ENCODE measurements at regions not wholly inside any gene's neighbourhood (a gene's known extent, or its start where the extent isn't known, plus 50 kb on each side); places are given as distances from the start of the nearest gene placed in this dataset.

GRCh38 chr2:145199042-145199441 is 679.1 kb upstream of the ZEB2 start:
- TF ChIP-seq CTCF (IDR thresholded peaks at IDR 0.05; ENCODE audit: borderline replicate concordance, extremely low read depth, insufficient read depth), result no peak
- peak in 4 of 5 donors; percentile 55 to 87 (median 77) for DNase-seq
- intact Hi-C loops (cut with DNase I), result no loop called here
- no peak for FAIRE-seq
- no peaks in the 10 kb centered on the region for H3K27me3 ChIP-seq (ENCODE audit: control insufficient read depth, insufficient read depth, low read length)
- H3K27ac ChIP-seq (ENCODE audit: low read depth in 2 of 2, low read length in 2 of 2), result no peak overlapping the region
- H3K4me1 ChIP-seq (ENCODE audit: control insufficient read depth in 2 of 3, insufficient read depth in 2 of 3, low read depth in 1 of 3, low read length in 3 of 3), result peaks cover 0 to 3% (median 2%) of the 10 kb centered on the region in 3 donors
- H3K36me3 ChIP-seq (ENCODE audit: control insufficient read depth in 2 of 3, insufficient read depth in 3 of 3, low read length in 3 of 3), result no peaks in the 10 kb centered on the region
- no peaks in the 10 kb centered on the region for H3K9me3 ChIP-seq (ENCODE audit: control insufficient read depth in 2 of 3, insufficient read depth in 1 of 3, low read length in 3 of 3)
- no peak overlapping the region for H3K9ac ChIP-seq (ENCODE audit: low read length in 3 of 3)
- H3K4me3 ChIP-seq (ENCODE audit: low read length in 3 of 3), result no peak overlapping the region

GRCh38 chr2:145198555-145198954 is 678.6 kb upstream of the ZEB2 start:
- TF ChIP-seq CTCF (IDR thresholded peaks at IDR 0.05; ENCODE audit: borderline replicate concordance, extremely low read depth, insufficient read depth), result no peak
- Histone ChIP-seq H3K4me1 (ENCODE audit: control insufficient read depth in 2 of 3, insufficient read depth in 2 of 3, low read depth in 1 of 3, low read length in 3 of 3) (peaks cover 0 to 3% (median 2%) of the 10 kb centered on the region in 3 donors), H3K27me3 (ENCODE audit: control insufficient read depth, insufficient read depth, low read length) (no peaks in the 10 kb centered on the region), H3K9ac (ENCODE audit: low read length in 3 of 3) (no peak overlapping the region), H3K36me3 (ENCODE audit: control insufficient read depth in 2 of 3, insufficient read depth in 3 of 3, low read length in 3 of 3) (no peaks in the 10 kb centered on the region), H3K27ac (ENCODE audit: low read depth in 2 of 2, low read length in 2 of 2) (no peak overlapping the region), H3K9me3 (ENCODE audit: control insufficient read depth in 2 of 3, insufficient read depth in 1 of 3, low read length in 3 of 3) (no peaks in the 10 kb centered on the region), H3K4me3 (ENCODE audit: low read length in 3 of 3) (no peak overlapping the region)
- intact Hi-C loops (cut with DNase I), result no loop called here
- DNase-seq (no peak), FAIRE-seq (no peak)

GRCh38 chr2:145197944-145198343 is 678.0 kb upstream of the ZEB2 start:
- Histone ChIP-seq H3K27ac (ENCODE audit: low read depth in 2 of 2, low read length in 2 of 2) (no peak overlapping the region), H3K9me3 (ENCODE audit: control insufficient read depth in 2 of 3, insufficient read depth in 1 of 3, low read length in 3 of 3) (no peaks in the 10 kb centered on the region), H3K4me3 (ENCODE audit: low read length in 3 of 3) (no peak overlapping the region), H3K27me3 (ENCODE audit: control insufficient read depth, insufficient read depth, low read length) (no peaks in the 10 kb centered on the region), H3K4me1 (ENCODE audit: control insufficient read depth in 2 of 3, insufficient read depth in 2 of 3, low read depth in 1 of 3, low read length in 3 of 3) (peaks cover 0 to 3% (median 2%) of the 10 kb centered on the region in 3 donors), H3K9ac (ENCODE audit: low read length in 3 of 3) (no peak overlapping the region), H3K36me3 (ENCODE audit: control insufficient read depth in 2 of 3, insufficient read depth in 3 of 3, low read length in 3 of 3) (no peaks in the 10 kb centered on the region)
- intact Hi-C loops (cut with DNase I), result no loop called here
- FAIRE-seq (no peak), DNase-seq (peak in 2 of 5 donors; percentile 24 to 46)
- no peak for TF ChIP-seq CTCF (IDR thresholded peaks at IDR 0.05; ENCODE audit: borderline replicate concordance, extremely low read depth, insufficient read depth)

- FAIRE-seq (no peak), DNase-seq (peak in 3 of 5 donors; percentile 27 to 63 (median 56))
Observed at GRCh38 chr2:145194673-145195072, 674.8 kb upstream of the ZEB2 start.

More at GRCh38 chr2:145194673-145195072, 674.8 kb upstream of the ZEB2 start:
- H3K36me3 ChIP-seq (ENCODE audit: control insufficient read depth in 2 of 3, insufficient read depth in 3 of 3, low read length in 3 of 3), result no peaks in the 10 kb centered on the region
- peak overlapping the region in 1 of 3 donors; percentile 26 for H3K4me3 ChIP-seq (ENCODE audit: low read length in 3 of 3)
- peaks cover 0 to 3% (median 2%) of the 10 kb centered on the region in 3 donors for H3K4me1 ChIP-seq (ENCODE audit: control insufficient read depth in 2 of 3, insufficient read depth in 2 of 3, low read depth in 1 of 3, low read length in 3 of 3)
- no peak overlapping the region for H3K27ac ChIP-seq (ENCODE audit: low read depth in 2 of 2, low read length in 2 of 2)
- no peaks in the 10 kb centered on the region for H3K27me3 ChIP-seq (ENCODE audit: control insufficient read depth, insufficient read depth, low read length)
- no peaks in the 10 kb centered on the region for H3K9me3 ChIP-seq (ENCODE audit: control insufficient read depth in 2 of 3, insufficient read depth in 1 of 3, low read length in 3 of 3)
- no peak for TF ChIP-seq CTCF (IDR thresholded peaks at IDR 0.05; ENCODE audit: borderline replicate concordance, extremely low read depth, insufficient read depth)
- intact Hi-C loops (cut with DNase I), result no loop called here
- H3K9ac ChIP-seq (ENCODE audit: low read length in 3 of 3), result no peak overlapping the region

Measured in kidney (tissue), 13 donors.